NOMO-1 (cell line): ENCODE measurements at regions not wholly inside any gene's neighbourhood (a gene's known extent, or its start where the extent isn't known, plus 50 kb on each side); places are given as distances from the start of the nearest gene placed in this dataset.

Experiments used
- DNase-seq, 2 experiments: peaks; one replicate each; lab custom pipeline; 2025; ENCODE audit not compliant: unreplicated experiment in 2 of 2; lab: John Stamatoyannopoulos, UW

GRCh38 chr9:27743490-27743889 is 170.2 kb upstream of the C9orf72 start:
- DNase-seq, result no peak

- DNase-seq, result no peak
Measured at GRCh38 chr9:27747450-27747849, 174.2 kb upstream of the C9orf72 start.

GRCh38 chr9:27749838-27750237 is 176.6 kb upstream of the C9orf72 start:
- no peak for DNase-seq

DNA sequence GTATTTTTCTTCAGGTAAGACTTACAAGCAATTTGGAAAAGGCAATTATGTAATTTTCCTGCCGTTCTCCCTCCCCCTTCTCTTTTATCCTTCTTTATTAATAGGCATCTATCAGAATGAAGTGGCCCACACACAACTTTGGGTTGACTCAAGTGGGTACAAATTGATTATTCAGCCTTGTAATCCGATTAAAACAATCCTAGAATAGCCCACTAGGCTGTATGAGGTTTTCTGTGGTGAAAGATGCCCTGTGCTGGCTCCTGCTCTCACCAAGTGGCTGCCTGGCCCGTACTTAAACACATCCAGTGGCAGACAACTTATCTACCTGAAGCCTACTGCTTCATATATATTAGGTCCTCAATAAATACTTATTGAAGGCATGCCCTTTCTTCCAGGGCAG is 177.3 kb upstream of the C9orf72 start:
- no peak for DNase-seq

- no peak for DNase-seq
Measured at GRCh38 chr9:27752069-27752468, 178.8 kb upstream of the C9orf72 start.

GRCh38 chr9:27755846-27756245 is 182.6 kb upstream of the C9orf72 start:
- no peak for DNase-seq

- DNase-seq, result no peak
Measured at GRCh38 chr9:27756418-27756817, 183.1 kb upstream of the C9orf72 start.

DNA sequence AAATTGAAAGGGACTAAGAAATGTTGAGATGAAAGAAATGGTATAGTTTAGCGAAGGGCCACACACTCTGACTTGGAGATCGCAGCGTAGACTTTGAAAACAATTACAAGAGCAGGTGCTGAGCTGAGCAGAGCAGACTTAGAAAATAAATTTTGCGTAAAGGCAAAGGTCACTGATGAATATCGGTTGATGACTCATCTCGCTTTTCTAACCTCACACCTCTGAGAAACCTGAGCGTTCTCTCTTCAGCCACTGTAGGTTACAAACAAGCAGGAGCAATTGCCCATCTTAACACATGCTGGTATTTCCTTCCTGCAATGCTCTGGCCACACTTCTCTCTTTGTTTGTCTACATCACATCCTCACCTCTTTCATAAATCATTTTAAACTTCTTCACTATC is 190.6 kb upstream of the C9orf72 start:
- no peak for DNase-seq

DNA sequence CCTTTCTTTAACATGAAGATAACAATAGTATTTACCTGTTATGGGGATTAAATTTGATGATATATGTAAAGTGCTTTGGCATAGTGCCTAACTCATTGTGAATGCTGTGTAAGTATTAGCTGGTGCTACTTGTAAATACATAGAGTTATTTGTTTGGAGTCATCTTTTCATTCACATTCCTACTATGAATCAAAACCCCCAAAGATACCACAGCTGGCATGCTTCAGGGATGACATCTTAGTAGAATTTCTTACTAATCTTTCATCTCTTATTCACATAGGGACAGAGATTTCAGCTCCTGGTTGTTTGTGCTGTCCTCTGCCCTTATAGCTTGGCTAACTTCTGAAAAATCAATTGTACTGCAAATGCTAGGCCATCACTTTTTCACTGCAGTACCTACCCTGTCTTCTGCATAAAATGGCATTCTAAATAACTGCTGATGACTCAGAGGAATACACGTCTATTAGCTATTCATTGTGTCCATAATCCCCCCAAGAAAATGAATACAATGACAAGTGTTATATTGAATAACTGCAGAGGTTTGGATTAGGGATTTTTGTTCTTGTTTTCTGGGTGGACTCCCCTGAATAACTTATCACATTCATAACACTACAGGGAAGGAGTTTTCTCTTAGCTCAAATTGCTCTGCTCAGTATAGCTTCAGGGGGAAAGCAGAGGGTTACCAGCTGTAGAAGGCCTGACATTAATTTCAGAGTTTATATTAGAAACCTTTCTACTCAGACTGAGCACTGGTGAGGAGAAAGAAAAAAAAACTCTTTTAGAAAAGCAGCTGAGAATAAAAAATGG is 192.2 kb upstream of the C9orf72 start:
- no peak for DNase-seq

- DNase-seq, result no peak
Measured at GRCh38 chr9:27766073-27766835, 193.0 kb upstream of the C9orf72 start.

- DNase-seq, result no peak
Measured at GRCh38 chr9:27768781-27769180, 195.5 kb upstream of the C9orf72 start.

- no peak for DNase-seq
Measured at GRCh38 chr9:27770541-27770940, 197.3 kb upstream of the C9orf72 start.

GRCh38 chr9:27771803-27772545 is 198.7 kb upstream of the C9orf72 start:
- DNase-seq, result no peak

DNA sequence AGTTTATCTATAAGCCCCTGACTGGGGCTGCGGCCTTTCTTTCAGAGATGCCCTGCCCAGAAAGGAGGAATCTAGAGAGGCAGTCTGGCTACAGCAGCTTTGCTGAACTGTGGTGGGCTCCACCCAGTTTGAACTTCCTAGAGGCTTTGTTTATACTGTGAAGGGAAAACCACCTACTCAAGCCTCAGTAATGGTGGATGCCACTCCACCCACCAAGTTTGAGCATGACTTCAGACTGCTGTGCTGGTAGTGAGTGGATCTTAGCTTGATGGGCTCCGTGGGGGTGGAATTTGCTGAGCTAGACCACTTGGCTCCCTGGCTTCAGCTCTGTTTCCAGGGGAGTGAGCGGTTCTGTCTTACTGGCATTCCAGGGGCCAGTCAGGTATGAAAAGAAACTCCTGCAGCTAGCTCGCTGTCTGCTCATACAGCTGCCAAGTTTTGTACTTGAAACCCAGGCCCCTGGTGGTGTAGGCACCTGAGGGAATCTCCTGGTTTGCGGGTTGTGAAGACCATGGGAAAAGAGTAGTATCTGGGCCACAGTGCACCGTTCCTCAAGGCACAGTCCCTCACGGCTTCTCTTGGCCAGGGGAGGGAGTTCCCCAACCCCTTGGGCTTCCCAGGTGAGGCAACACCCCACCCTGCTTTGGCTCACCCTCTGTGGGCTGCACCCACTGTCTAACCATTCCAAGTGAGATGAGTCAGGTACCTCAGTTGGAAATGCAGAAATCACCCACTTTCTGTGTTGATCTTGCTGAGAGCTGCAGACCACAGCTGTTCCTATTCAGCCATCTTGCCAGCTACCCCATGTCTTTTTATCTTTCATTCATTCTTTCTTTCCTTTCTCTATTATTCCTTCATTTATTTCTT is 211.8 kb upstream of the C9orf72 start:
- no peak for DNase-seq

GRCh38 chr9:27785714-27786100 is 212.4 kb upstream of the C9orf72 start:
- DNase-seq, result no peak

- DNase-seq, result no peak
Measured at GRCh38 chr9:27787891-27788290, 214.6 kb upstream of the C9orf72 start.

GRCh38 chr9:27791311-27791710 is 218.0 kb upstream of the C9orf72 start:
- DNase-seq, result no peak

GRCh38 chr9:27792971-27793689 is 219.8 kb upstream of the C9orf72 start:
- no peak for DNase-seq

GRCh38 chr9:27799326-27799725 is 226.0 kb upstream of the C9orf72 start:
- DNase-seq, result no peak

- DNase-seq, result no peak
Measured at GRCh38 chr9:27800159-27800558, 226.9 kb upstream of the C9orf72 start.
